Endometrial microvascular endothelial cells (primary cell): ENCODE measurements at regions not wholly inside any gene's neighbourhood (a gene's known extent, or its start where the extent isn't known, plus 50 kb on each side); places are given as distances from the start of the nearest gene placed in this dataset.
"Not testable (repeated sequence)": the region's sequence is repeated elsewhere in the genome, so short reads cannot be mapped to it uniquely, and the experiment has no call there.

Experiments
- in situ Hi-C: cut with HindIII; loops from 2 replicates; pipeline ENCODE4 v1.10.0; 2017; ENCODE audit warnings: low sequenced_read_pairs, low pct_unique_long_range_greater_than_20kb; ENCODE audit errors: inconsistent ontology term

DNA sequence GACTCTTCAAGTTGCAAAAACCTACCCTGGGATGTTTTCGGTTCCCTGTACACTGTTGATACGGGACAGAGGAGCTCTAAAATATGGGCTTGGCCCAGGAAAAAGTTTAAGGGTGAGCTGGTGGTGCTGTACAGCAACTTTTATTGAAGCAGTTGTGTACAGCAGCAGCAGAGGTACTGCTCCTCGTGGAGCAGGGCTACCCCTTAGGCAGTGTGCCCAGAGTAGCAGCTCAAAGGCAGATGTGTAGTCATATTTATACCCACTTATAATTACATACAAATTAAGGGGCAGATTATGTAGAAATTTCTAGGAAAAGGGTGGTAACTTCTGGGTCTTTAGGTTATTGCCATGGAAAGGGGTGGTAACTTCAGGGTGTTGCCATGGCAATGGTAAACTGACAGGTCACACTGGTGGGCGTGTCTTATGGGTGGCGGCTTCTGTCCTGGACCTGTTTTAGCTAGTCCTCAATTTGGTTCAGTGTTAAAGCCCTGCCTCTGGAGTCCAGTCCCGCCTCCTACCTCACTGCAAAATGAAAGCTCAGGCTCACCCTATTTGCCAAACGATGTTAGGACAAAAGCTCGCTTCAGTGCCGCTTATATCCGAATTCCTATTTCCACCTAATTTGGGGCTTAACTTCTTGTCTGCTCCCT lies 203.2 kb downstream of the ETAA1 start:
- in situ Hi-C loops: no loop called here

DNA sequence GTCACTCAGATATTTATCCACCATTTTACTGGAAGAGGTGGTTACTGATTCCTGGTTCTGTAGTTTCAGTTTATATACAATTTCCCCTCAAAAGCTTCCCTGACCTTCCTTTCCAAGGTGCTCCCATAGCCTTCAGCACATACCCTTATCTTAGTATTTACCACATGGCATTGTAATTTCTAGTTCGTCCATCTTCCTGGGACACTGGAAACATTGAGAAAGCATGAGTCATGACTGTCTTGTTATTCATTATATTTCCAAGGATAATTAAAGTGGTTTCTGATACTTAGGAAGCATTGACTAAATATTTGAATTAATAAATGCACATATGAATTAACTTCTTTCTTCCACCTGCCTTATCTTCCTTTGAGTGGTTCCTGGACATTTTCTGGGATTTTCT lies 203.8 kb downstream of the ETAA1 start:
- in situ Hi-C loops: no loop called here

DNA sequence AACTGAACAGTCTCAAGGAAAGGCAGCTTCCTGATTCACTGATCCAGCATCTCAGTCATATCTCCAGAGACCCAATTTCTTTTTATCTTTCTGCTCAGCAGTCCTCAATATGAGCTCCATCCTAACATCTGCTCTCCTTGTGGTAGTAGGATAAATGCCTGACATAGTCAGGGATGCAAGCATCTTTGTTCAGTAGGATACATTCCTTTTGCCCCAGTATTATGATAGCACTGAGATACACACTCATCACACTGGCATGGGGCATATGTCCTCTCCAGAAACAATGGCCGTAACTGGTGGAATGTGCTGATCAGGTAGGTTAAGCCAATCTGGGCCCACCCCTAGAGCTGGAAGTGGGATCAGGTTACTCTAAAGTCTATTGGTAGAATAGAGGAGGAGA lies 207.2 kb downstream of the ETAA1 start:
- in situ Hi-C loops: no loop called here

DNA sequence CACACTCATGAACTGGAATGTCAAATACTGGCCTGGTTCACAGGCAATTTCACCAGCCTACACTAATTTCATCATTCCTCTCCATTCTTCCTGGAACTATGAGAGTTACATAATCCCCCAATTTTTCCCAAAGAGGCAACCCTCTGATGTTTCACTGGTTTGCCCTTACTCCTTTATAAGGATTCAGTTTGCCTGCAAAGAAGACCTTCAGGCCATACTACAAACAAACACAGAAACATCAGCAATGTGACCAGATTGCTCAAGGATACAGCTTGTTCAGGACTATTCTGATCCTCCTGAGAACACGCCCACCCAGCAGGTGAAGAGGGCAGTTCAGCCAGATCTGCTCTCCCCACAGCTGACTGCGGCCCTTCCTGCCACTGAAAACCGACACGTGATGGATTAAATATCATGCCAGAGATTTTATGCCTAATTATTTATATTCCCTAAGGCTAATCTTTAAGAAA lies 215.5 kb downstream of the ETAA1 start:
- in situ Hi-C loops: no loop called here

DNA sequence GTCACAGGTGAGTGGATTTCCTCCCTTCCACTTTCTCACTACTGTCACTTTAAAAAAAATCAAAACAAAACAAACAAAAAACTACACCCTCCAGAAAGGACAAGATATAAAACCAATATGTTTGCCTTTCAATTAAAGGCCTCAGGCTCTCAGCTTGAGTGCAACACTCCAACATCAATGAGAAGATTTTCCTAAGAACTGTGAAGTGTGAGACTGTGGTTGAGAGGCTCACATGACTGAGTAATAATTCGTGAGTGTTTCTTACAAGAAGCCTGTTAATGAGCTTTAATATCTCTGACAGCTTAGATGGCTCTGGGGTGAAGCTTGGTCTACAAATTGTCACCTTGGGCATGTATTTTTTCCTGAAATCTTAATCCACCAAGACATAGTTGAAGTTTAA lies 216.1 kb downstream of the ETAA1 start:
- in situ Hi-C loops: no loop called here

DNA sequence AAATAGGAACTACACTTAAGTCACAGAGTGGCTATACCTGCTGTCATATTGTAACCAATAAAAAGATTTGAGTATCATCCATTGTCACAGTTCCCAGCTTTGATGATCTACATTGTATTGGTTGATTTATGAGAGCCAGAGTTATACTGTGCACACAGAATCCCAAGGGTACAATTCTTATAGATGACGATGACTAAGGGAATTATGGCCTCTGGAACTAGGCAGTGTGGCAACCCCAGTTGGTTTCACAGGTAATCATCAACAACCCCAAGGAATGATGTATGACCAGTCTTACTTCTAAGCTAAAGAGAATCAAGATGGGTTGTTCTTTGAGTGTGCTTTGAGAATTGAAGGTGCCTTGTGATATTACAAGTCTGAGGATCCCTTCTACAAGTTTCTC lies 217.3 kb downstream of the ETAA1 start:
- in situ Hi-C loops: no loop called here

DNA sequence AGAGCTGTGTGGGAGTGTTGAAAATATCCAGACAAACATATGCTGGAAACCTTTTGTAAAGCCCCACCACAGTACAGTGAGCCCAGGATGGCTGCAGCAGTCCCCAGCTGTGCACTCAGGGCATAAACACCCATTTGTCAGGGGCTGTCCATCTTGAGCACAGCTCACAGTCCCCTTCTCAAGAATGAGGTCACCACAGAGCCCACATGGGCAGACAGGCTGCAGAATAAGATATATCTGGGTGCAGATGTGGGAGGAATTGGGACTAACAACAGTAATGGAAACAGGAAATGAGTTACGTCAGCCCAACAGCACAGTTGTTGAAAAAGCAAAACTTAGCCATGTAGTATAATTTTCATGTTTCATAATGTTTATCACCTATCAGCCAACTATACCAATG lies 219.6 kb downstream of the ETAA1 start:
- in situ Hi-C loops: no loop called here

DNA sequence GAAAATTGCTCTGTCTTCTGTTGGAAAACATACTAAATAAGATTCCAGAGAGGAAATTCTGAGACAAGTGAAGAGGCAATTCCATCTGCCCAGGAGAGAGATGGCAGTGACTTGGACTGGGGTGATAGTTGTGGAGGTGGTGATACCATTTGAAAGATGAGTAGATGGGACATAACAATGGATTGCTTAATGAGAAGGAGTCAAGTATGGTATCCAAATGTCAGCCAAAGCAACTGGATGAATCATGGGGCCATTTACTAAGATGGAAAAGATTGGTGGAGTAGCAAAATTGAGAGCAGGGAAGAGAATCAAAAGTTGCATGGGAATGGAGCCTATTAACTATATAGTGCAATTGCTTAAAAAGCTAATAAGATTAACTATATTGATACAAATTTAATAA lies 222.1 kb downstream of the ETAA1 start:
- in situ Hi-C loops: no loop called here

DNA sequence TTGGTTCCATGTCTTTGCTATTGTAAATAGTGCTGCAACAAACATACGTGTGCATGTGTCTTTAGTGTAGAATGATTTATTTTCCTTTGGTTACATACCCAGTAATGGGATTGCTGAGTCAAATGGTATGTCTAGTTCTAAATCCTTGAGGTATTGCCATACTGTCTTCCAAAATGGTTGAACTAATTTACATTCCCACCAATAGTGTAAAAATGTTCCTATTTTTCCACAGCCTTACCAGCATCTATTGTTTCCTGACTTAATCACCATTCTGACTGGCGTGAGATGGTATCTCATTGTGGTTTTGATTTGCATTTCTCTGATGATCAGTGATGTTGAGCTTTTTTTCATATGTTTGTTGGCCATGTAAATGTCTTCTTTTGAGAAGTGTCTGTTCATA lies 226.6 kb downstream of the ETAA1 start:
- in situ Hi-C loops: not testable (repeated sequence)

DNA sequence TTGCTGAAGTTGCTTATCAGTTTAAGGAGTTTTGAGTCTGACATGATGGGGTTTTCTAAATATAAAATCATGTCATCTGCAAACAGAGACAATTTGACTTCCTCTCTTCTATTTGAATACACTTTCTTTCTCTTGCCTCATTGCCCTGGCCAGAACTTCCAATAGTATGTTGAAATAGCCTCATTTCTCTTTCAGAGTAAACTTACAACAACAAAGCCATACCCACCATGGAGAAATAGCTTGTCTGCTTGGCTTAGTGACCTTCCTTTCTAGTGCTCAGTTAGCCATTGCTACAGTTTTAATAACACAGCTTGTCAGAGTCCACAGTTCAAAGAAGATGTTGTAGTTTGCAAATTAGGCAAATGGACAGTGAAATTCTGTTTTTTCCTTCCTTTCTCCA lies 228.0 kb downstream of the ETAA1 start:
- in situ Hi-C loops: no loop called here

DNA sequence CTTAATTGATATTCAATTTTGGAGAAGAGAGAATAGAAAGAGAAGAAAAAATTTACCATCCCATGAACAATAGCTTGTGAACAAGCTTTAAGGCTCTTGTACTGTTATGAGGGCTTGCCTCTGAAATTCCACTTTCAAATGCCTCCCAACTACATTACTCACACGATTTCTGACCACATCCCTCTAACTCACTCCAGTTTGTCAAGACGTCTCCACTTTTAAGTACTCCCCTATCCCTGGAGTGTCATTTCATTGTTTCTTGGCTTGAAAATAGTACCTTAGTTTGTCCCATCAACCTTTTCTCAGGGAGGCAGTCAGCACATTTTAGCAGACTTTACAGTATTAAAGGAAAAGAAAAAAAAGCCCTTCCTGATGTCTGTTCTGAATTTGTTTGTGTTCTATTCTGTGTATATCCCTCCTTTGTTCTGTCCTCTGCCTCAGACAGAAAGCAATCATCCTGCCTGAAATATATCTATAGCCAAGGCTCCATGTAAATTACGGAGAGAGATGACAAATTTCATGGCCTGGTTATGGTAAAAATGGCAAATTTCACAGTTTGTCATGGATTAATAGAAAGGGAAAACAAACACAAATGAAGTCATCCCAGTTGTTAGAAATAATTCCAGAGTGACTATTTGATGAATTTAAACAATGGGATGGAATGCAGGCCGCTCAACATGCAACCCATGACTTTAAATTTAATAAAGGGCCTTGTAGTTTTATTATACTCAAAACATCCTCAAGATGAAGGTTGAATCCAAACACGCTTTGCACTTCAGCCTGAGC lies 228.8 kb downstream of the ETAA1 start:
- in situ Hi-C loops: no loop called here

DNA sequence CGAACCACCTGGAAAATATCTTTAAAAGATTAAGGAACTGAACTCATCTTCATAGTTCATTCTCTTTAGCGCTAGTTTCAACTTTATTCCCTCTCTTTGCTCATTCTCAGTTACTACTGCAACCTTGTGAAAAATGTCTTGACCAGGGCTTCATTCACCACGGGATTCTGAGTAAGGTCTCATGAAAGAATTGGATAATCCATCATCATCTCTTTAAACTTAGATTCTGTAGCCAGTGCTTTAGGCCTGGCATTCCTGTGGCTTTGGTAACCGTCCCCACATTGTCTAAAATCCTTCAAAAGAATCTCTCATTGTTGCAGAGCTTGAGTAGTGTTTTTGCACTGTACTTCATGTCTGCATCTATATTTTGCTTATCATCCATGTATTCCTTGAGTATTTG lies 229.5 kb downstream of the ETAA1 start:
- in situ Hi-C loops: no loop called here

DNA sequence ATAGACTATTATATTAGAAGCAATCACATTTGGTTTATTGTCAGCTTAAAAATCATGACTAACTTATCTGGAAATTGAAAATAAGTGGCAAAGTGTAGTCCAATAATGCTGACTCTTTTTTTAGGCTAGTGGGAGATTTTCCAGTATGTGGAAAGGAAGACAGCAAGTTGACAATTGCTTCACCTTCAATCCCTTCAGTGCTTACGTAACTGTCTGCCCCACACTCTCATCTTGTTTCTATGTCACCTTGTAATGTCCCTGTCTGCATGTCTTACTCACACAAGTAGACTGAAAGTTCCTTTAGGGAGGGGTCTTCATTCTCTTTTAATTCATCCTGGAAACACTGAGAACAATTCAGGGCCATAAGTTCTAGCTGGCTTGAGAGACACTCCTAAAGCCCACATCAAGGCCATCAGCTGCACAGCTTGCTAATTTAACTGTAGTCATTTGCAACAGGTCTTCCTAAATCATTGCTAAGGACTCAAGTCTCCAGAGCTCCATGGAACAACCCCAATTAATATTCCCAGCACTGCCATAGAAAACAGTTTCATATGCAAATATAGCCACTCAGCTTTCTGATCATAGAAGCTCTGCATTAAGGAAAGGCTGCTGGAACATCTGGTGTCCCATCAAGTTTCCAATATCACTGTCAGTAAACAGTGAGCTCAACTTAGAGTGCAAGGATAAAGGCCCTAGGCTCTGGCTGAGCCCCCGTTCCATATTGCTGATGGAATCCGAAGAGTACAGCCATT lies 230.5 kb downstream of the ETAA1 start:
- in situ Hi-C loops: no loop called here

DNA sequence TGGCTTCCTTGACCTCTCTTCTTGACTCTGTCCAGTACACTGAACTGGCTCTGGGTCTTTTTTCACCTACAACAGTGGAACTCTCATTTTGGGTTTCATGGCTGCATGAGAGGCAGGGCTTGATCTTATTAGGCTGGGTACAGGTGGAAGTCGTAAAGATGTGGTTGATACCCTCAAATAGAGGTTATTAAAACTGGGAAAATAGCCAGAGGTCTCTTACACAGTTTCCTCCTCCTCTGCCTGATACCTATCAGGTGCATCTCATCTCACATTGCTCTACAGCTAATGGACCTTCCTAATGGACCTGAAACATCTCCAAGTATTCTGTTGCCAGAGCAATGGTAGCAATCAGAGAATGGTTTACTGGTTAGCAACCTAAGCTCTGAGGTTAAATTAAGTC lies 231.8 kb downstream of the ETAA1 start:
- in situ Hi-C loops: no loop called here

DNA sequence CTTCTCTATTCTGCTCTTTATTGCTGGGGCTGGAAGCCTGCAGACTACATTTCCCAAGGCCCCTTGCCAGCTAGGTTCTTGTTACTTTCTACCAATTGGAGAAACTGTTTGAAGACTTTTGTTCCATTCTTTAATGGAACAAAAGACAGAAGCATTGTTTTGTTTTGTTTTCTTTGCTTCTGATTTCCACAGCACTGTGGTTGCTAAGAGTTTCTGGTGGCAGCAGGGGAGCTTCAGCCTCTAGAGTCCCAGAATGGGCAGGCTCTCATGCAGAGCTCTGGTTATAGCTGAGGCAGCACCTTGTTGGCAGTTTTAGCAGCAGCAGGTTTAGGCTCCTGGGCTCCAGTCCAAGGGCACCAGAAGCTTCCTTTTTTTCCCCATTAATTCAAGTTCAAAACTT lies 234.3 kb downstream of the ETAA1 start:
- in situ Hi-C loops: no loop called here

DNA sequence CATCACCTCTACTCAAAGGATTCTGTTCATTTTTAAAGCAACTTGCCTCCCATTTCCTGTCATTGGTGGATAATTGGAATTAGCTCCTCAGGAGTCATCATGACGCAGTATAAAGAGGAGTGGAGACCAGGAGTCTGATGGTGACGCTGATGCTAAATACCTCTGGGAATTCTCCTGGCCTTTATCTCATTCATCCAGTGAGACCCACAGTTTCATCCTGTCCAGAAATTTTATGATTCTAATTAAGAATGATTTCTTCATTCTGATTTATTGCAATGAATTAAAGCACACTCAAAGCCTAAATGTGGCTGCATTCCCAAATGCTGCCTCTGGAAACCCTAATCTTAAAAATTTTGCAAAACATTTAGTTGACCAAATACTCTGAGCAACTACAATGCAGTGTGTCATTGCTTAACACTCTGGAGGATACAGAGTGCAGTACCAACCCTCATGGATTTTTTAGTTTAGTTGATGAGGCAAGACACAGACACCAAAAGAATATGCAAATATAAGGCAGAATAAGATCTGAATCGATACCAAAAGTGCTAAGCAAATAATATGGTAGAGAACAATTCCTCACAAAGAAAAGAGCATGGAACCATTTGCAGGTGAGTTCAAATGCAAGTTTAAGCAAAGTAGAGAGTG lies 236.2 kb downstream of the ETAA1 start:
- in situ Hi-C loops: no loop called here

DNA sequence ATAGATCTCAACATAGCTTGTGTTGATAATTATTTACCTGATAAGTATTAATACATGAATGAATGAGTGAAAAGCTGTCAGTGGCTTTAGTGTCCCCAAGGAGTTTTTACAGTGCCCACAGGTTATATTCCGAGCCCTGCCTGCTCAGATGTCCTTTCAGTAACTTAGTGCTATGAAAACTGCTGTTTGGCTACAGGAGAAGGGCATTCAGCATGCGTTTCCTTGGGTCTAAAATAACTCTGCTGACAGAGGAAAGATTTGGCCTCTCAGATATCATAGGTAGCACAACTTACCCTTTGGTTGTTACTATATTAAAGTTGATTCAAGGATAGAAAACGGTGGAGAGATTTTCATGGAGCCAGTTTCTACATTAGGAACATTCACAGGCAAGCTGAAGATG lies 241.0 kb downstream of the ETAA1 start:
- in situ Hi-C loops: no loop called here

DNA sequence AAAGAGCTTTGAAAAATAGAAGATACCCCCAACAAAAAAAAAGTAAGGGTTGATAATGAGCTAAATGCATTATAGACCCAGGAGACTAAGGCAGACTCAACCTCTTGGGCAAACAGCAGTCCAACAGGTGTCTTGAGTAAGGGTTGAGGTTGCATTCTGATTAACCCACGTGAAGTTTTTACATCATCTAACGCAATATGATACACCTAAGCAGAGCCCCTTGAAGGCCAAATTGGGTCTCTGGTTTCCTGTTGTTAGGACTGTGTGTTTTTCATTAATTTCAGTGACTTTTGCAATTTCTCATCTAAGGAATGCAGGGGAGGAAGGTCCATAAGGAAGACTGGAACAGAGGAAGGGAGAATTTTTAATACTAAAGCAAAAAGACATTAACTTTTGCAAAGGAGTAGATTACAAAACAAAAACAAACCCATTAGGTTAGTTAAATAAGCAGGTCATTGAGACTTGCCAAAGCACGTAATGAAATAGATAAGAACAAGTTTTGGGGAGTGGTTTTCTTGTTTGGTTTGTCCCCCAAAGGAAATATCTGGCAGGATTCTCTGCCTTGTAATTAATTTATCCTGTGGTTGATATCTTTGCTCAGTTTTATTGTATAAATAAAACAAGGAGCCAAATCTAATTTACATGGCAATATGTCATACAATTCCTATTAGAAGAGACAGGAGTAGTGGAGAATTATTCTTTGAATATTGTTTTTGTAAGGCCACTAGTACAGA lies 244.3 kb downstream of the ETAA1 start:
- in situ Hi-C loops: no loop called here

DNA sequence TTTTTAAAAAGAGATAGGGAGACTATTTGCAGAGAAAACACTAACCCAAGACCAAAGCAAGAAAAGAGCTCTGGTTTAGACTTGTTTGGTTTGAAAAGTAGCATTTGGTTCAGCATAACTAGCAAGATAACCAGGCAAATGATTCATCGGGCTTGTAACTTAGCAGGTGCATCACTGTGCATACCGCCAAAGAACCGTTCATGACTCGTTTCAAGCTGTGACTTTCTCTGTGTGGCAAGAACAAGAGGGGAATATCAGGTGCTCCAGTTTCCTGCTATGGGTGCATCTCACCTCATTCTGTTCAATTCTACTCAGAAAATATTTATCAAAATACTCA lies 244.9 kb downstream of the ETAA1 start:
- in situ Hi-C loops: no loop called here
